Brain microvascular endothelial cell (primary cell): ENCODE measurements at regions not wholly inside any gene's neighbourhood (a gene's known extent, or its start where the extent isn't known, plus 50 kb on each side); places are given as distances from the start of the nearest gene placed in this dataset.

ENCODE experiments used
- DNase-seq: peaks from one replicate; pipeline ENCODE4 v3.0.0-alpha.2; 2020
- H3K27ac ChIP-seq: fragments of 250-450 bp; sonication (Bioruptor Pico); 2 replicates; pipeline ENCODE4 v1.5.1; 2020; ENCODE audit warnings: mild to moderate bottlenecking, moderate library complexity
- H3K27me3 ChIP-seq: fragments of 250-450 bp; sonication (Bioruptor Pico); replicated peaks from 2 replicates; pipeline ENCODE4 v1.5.1; 2020; ENCODE audit warnings: mild to moderate bottlenecking
- H3K36me3 ChIP-seq: fragments of 250-450 bp; sonication (Bioruptor Pico); replicated peaks from 2 replicates; pipeline ENCODE4 v1.5.1; 2020; ENCODE audit warnings: mild to moderate bottlenecking
- H3K4me3 ChIP-seq: 2 replicates; pipeline ENCODE4 v1.5.1; 2011; ENCODE audit warnings: low read depth, mild to moderate bottlenecking, control low read depth, low read length, moderate library complexity
- in situ Hi-C: cut with HindIII; loops from 2 replicates; pipeline ENCODE4 v1.10.0; 2017; ENCODE audit warnings: low sequenced_read_pairs, low pct_ligation_motif_present
- TF ChIP-seq, protein P1 (sequence below): IDR thresholded peaks from 2 replicates; pipeline ENCODE4 v1.5.1; 2011; ENCODE audit warnings: low read depth, mild to moderate bottlenecking, moderate library complexity, low read length, control low read depth, inconsistent platforms; ENCODE audit errors: missing control alignments

GRCh38 chr6:151170622-151171246 is 69.0 kb upstream of the AKAP12 start:
- TF ChIP-seq, protein P1, sequence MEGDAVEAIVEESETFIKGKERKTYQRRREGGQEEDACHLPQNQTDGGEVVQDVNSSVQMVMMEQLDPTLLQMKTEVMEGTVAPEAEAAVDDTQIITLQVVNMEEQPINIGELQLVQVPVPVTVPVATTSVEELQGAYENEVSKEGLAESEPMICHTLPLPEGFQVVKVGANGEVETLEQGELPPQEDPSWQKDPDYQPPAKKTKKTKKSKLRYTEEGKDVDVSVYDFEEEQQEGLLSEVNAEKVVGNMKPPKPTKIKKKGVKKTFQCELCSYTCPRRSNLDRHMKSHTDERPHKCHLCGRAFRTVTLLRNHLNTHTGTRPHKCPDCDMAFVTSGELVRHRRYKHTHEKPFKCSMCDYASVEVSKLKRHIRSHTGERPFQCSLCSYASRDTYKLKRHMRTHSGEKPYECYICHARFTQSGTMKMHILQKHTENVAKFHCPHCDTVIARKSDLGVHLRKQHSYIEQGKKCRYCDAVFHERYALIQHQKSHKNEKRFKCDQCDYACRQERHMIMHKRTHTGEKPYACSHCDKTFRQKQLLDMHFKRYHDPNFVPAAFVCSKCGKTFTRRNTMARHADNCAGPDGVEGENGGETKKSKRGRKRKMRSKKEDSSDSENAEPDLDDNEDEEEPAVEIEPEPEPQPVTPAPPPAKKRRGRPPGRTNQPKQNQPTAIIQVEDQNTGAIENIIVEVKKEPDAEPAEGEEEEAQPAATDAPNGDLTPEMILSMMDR = no peak
- Histone ChIP-seq H3K27me3 (no peaks in the 10 kb centered on the region), H3K36me3 (no peaks in the 10 kb centered on the region), H3K4me3 (no peak overlapping the region), H3K27ac (no peak overlapping the region)
- no peak for DNase-seq
- in situ Hi-C loops = no loop called here

DNA sequence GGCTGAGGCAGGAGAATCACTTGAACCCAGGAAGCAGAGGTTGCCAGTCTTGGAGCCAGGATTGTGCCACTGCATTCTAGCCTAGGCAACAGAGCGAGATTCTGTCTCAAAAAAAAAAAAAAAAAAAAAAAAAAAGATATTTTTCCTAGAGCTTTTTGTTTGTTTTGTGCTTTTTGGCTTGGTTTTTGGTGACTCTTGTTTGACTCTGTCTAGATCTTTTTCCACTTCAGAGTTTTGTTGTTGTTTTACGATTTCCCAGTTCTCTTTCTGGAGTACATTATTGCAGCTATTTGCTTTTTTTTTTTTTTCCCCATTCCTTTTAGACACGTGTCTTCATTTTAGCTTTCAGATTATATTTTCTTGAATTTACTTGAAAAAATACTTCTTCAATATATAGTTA is 67.0 kb upstream of the AKAP12 start:
- TF ChIP-seq, protein P1 = no peak
- no peak for DNase-seq
- no peaks in the 10 kb centered on the region for H3K27me3 ChIP-seq
- no peak overlapping the region for H3K4me3 ChIP-seq
- no peaks in the 10 kb centered on the region for H3K36me3 ChIP-seq
- no peak overlapping the region for H3K27ac ChIP-seq
- in situ Hi-C loops = no loop called here

DNA sequence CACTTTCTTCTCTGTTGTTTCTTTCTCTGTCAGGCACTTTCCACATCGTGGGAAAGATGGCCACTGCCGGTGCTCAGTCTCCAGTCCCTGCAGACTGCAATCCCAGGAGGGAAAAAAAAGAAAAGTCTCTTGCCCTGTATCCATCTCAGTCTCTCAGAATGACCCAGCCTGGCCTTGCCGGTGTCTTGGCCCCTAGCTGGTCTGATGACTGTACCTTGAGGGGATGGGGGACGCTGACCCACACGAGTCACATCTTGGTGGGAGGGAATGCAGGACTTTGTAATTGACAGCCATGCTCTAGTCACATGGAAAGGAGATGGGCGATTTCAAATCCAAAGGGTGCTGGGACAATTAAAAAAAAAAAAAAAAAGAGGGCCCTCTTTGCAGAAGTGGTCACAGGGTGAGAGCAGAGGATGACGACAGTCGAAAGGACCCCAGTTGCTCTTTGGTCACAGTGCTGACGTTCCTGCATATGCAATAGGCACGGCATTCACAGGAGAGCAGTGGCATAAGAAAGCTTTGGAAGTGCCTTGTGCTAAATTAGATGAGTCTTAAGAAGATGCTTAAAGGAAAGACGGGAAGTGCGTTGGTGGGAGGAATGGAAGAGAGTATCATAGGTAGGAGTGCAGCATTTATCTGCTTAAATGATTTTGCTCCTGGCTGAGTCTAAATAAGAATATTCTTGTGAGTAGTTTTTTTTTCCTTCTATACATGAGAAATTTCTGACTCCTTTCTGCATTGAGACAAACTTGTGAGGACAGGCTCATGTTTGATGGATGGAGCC is 63.9 kb upstream of the AKAP12 start:
- Histone ChIP-seq H3K27ac (no peak overlapping the region), H3K36me3 (no peaks in the 10 kb centered on the region), H3K4me3 (no peak overlapping the region), H3K27me3 (no peaks in the 10 kb centered on the region)
- no peak for DNase-seq
- TF ChIP-seq, protein P1 = no peak
- in situ Hi-C loops = no loop called here

GRCh38 chr6:151176911-151177770 is 62.6 kb upstream of the AKAP12 start:
- Histone ChIP-seq H3K27ac (no peak overlapping the region), H3K4me3 (no peak overlapping the region), H3K27me3 (no peaks in the 10 kb centered on the region), H3K36me3 (no peaks in the 10 kb centered on the region)
- DNase-seq = no peak
- TF ChIP-seq, protein P1 = no peak
- in situ Hi-C loops = no loop called here

- in situ Hi-C loops = no loop called here
- no peaks in the 10 kb centered on the region for H3K27me3 ChIP-seq
- no peaks in the 10 kb centered on the region for H3K36me3 ChIP-seq
- no peak overlapping the region for H3K27ac ChIP-seq
- no peak for DNase-seq
- TF ChIP-seq, protein P1 = no peak
- H3K4me3 ChIP-seq = no peak overlapping the region
Measured at GRCh38 chr6:151178373-151178772, 61.4 kb upstream of the AKAP12 start.
